Karpas-422 (cell line): ENCODE measurements at regions not wholly inside any gene's neighbourhood (a gene's known extent, or its start where the extent isn't known, plus 50 kb on each side); places are given as distances from the start of the nearest gene placed in this dataset.
"Not testable (repeated sequence)": the region's sequence is repeated elsewhere in the genome, so short reads cannot be mapped to it uniquely, and the experiment has no call there.

Experiments used
- DNase-seq: peaks from one replicate; pipeline ENCODE4 v3.0.0-alpha.2; 2015
- H2AFZ ChIP-seq: fragments of 200-600 bp; sonication (generic); 2 replicates; pipeline ENCODE4 v1.6.1; 2014; ENCODE audit warnings: antibody characterized with exemption, low read length, mixed read lengths
- H3K27ac ChIP-seq: fragments of 200-600 bp; sonication (generic); 2 replicates; pipeline ENCODE4 v1.5.1; 2014; ENCODE audit warnings: mild to moderate bottlenecking, low read length, moderate library complexity
- H3K27me3 ChIP-seq: fragments of 200-600 bp; sonication (generic); 2 replicates; pipeline ENCODE4 v1.6.1; 2014; ENCODE audit warnings: low read length, mixed read lengths
- H3K36me3 ChIP-seq: fragments of 200-600 bp; sonication (generic); 2 replicates; pipeline ENCODE4 v1.6.1; 2014; ENCODE audit warnings: low read length, mixed read lengths; ENCODE audit not compliant: insufficient read depth
- H3K4me1 ChIP-seq: fragments of 200-600 bp; sonication (generic); 2 replicates; pipeline ENCODE4 v1.6.1; 2014; ENCODE audit warnings: mild to moderate bottlenecking, low read length, mixed read lengths
- H3K4me2 ChIP-seq: fragments of 200-600 bp; sonication (generic); 2 replicates; pipeline ENCODE4 v1.6.1; 2014; ENCODE audit warnings: low read length, low read depth, mild to moderate bottlenecking; ENCODE audit not compliant: poor library complexity, severe bottlenecking
- H3K4me3 ChIP-seq: fragments of 200-600 bp; sonication (generic); 2 replicates; pipeline ENCODE4 v1.5.1; 2014; ENCODE audit warnings: mild to moderate bottlenecking, antibody characterized with exemption, low read length, mixed read lengths
- H3K79me2 ChIP-seq: fragments of 200-600 bp; sonication (generic); 2 replicates; pipeline ENCODE4 v1.6.1; 2014; ENCODE audit warnings: mild to moderate bottlenecking, low read length, mixed read lengths
- H3K9ac ChIP-seq: fragments of 200-600 bp; sonication (generic); 2 replicates; pipeline ENCODE4 v1.6.0; 2014; ENCODE audit warnings: low read length
- H3K9me2 ChIP-seq: fragments of 200-600 bp; sonication (generic), shearing (Covaris generic); replicated peaks from 2 replicates; pipeline ENCODE4 v1.6.0; 2014; ENCODE audit warnings: mild to moderate bottlenecking, low read length, moderate library complexity; ENCODE audit not compliant: insufficient read depth
- H3K9me3 ChIP-seq: fragments of 300-700, 200-600 bp; sonication (generic); 2 replicates; pipeline ENCODE4 v1.6.1; 2014; ENCODE audit warnings: low read length, mixed read lengths
- H4K20me1 ChIP-seq: fragments of 200-600 bp; sonication (generic); 2 replicates; pipeline ENCODE4 v1.6.1; 2014; ENCODE audit warnings: mild to moderate bottlenecking, antibody characterized with exemption, low read length, low read depth; ENCODE audit not compliant: insufficient read depth

DNA sequence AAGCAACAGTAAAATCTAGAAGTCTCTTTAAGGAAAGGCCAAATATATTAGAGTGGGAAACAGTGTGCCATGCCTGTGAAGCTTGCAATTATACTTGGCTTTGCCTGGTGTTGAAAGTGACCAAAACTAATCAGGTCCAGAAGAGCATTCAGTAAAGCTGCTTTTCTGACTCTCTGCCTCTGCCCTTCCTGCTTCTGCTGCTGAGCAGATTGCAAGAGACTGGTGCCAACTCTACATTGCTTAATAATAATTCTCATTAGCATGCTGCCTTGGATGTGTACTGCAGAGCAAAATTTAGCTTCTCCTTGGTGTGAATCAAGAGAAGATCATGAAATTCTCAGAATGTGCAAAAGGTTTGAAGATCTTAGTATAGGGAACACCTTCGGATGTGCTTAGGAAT lies 120.4 kb upstream of the RFX3 start:
- no peaks in the 10 kb centered on the region for H3K9me2 ChIP-seq
- H3K27me3 ChIP-seq, result no peaks in the 10 kb centered on the region
- DNase-seq, result no peak

GRCh38 chr9:3642075-3642474 lies 116.3 kb upstream of the RFX3 start:
- not testable (repeated sequence) for H3K9me3 ChIP-seq, H3K4me1 ChIP-seq, DNase-seq, H3K9ac ChIP-seq, H3K4me2 ChIP-seq, H3K27ac ChIP-seq, H3K36me3 ChIP-seq, H3K4me3 ChIP-seq, H3K9me2 ChIP-seq, H2AFZ ChIP-seq, H3K27me3 ChIP-seq, H4K20me1 ChIP-seq, H3K79me2 ChIP-seq

More for the DNA sequence above, 120.4 kb upstream of the RFX3 start:
- H3K4me2 ChIP-seq, result no peak overlapping the region
- H3K9me3 ChIP-seq, result no peaks in the 10 kb centered on the region
- H3K9ac ChIP-seq, result no peak overlapping the region
- H3K27ac ChIP-seq, result no peak overlapping the region
- H3K79me2 ChIP-seq, result no peaks in the 10 kb centered on the region
- no peaks in the 10 kb centered on the region for H3K36me3 ChIP-seq
- no peak overlapping the region for H2AFZ ChIP-seq
- H3K4me1 ChIP-seq, result no peaks in the 10 kb centered on the region
- no peaks in the 10 kb centered on the region for H4K20me1 ChIP-seq
- H3K4me3 ChIP-seq, result no peak overlapping the region

GRCh38 chr9:3629495-3629894 lies 103.7 kb upstream of the RFX3 start:
- no peak for DNase-seq
- no peak overlapping the region for H3K9ac ChIP-seq
- no peaks in the 10 kb centered on the region for H3K79me2 ChIP-seq
- H3K4me2 ChIP-seq, result no peak overlapping the region
- no peak overlapping the region for H3K4me3 ChIP-seq
- H4K20me1 ChIP-seq, result no peaks in the 10 kb centered on the region
- H3K4me1 ChIP-seq, result no peaks in the 10 kb centered on the region
- H3K36me3 ChIP-seq, result no peaks in the 10 kb centered on the region
- H3K9me3 ChIP-seq, result no peaks in the 10 kb centered on the region
- no peaks in the 10 kb centered on the region for H3K9me2 ChIP-seq
- H3K27ac ChIP-seq, result no peak overlapping the region
- H2AFZ ChIP-seq, result no peak overlapping the region
- no peaks in the 10 kb centered on the region for H3K27me3 ChIP-seq

GRCh38 chr9:3628239-3628638 lies 102.4 kb upstream of the RFX3 start:
- no peak for DNase-seq
- Histone ChIP-seq H3K27me3 (no peaks in the 10 kb centered on the region), H3K4me2 (no peak overlapping the region), H3K36me3 (no peaks in the 10 kb centered on the region), H2AFZ (no peak overlapping the region), H4K20me1 (no peaks in the 10 kb centered on the region), H3K9me2 (no peaks in the 10 kb centered on the region), H3K4me1 (no peaks in the 10 kb centered on the region), H3K4me3 (no peak overlapping the region), H3K27ac (no peak overlapping the region), H3K9ac (no peak overlapping the region), H3K79me2 (no peaks in the 10 kb centered on the region), H3K9me3 (no peaks in the 10 kb centered on the region)

DNA sequence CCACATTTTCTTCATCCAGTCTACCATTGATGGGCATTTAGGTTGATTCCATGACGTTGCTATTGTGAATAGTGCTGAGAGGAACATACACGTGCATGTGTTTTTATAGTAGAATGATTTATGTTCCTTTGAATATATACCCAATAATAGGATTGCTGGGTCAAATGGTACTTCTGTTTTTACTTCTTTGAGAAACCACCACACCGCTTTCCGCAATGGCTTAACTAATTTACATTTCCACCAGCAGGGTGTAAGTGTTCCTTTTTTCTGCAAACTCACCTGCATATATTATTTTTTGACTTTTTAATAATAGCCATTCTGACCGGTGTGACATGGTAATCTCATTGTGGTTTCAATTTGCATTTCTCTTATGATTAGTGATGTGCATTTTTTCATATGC lies 82.2 kb upstream of the RFX3 start:
- H3K4me3 ChIP-seq, result peak overlapping the region; percentile 25; the same call in 1 of the 2 replicates
- H3K36me3 ChIP-seq, result no peaks in the 10 kb centered on the region; the same call in 1 of the 2 replicates
- peak overlapping the region; percentile 75 for H3K27ac ChIP-seq
- no peaks in the 10 kb centered on the region for H3K27me3 ChIP-seq
- H3K9ac ChIP-seq, result no peak overlapping the region
- no peaks in the 10 kb centered on the region for H4K20me1 ChIP-seq
- H3K4me2 ChIP-seq, result peak overlapping the region; percentile 65
- H3K4me1 ChIP-seq, result peaks cover 28% of the 10 kb centered on the region
- DNase-seq, result peak; percentile 95
- H2AFZ ChIP-seq, result no peak overlapping the region
- H3K9me3 ChIP-seq, result peaks cover 3% of the 10 kb centered on the region
- H3K79me2 ChIP-seq, result no peaks in the 10 kb centered on the region
- no peaks in the 10 kb centered on the region for H3K9me2 ChIP-seq

GRCh38 chr9:3600672-3601071 lies 74.9 kb upstream of the RFX3 start:
- no peaks in the 10 kb centered on the region for H3K27me3 ChIP-seq
- H4K20me1 ChIP-seq, result no peaks in the 10 kb centered on the region
- H3K79me2 ChIP-seq, result no peaks in the 10 kb centered on the region
- no peak overlapping the region for H3K4me2 ChIP-seq
- H3K4me1 ChIP-seq, result no peaks in the 10 kb centered on the region
- H3K36me3 ChIP-seq, result no peaks in the 10 kb centered on the region
- no peak for DNase-seq
- no peaks in the 10 kb centered on the region for H3K9me2 ChIP-seq
- no peak overlapping the region for H2AFZ ChIP-seq
- H3K9ac ChIP-seq, result no peak overlapping the region
- no peak overlapping the region for H3K4me3 ChIP-seq
- no peak overlapping the region for H3K27ac ChIP-seq
- H3K9me3 ChIP-seq, result no peaks in the 10 kb centered on the region

GRCh38 chr9:3597792-3598191 lies 72.0 kb upstream of the RFX3 start:
- no peak overlapping the region for H2AFZ ChIP-seq
- no peaks in the 10 kb centered on the region for H3K9me3 ChIP-seq
- H3K4me1 ChIP-seq, result no peaks in the 10 kb centered on the region
- H3K36me3 ChIP-seq, result no peaks in the 10 kb centered on the region
- H3K4me3 ChIP-seq, result no peak overlapping the region
- no peaks in the 10 kb centered on the region for H4K20me1 ChIP-seq
- no peak overlapping the region for H3K4me2 ChIP-seq
- no peaks in the 10 kb centered on the region for H3K79me2 ChIP-seq
- peak; percentile 4 for DNase-seq
- no peak overlapping the region for H3K9ac ChIP-seq
- H3K9me2 ChIP-seq, result no peaks in the 10 kb centered on the region
- H3K27ac ChIP-seq, result no peak overlapping the region
- H3K27me3 ChIP-seq, result no peaks in the 10 kb centered on the region

DNA sequence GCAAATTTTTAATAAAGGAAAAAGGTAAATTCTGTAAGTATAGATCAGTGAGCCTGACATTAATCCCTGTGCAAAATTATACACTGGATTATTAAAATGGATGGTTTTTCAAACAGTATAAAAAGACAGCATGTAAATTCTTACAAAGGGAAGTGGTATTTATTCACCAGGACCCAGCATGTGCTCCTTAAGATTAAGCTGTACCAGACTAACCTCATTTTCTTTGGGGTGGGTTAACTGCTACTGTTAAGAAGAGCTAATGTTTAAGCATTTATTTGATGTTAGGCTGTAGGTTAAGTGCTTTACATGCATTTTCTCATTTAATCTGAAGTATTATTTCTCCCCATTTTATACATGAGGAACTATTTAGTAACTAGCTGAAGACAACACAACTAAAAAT lies 60.3 kb upstream of the RFX3 start:
- no peak for DNase-seq
- Histone ChIP-seq H3K9me2 (no peaks in the 10 kb centered on the region), H4K20me1 (no peaks in the 10 kb centered on the region), H3K4me3 (no peak overlapping the region), H3K27ac (no peak overlapping the region), H3K27me3 (no peaks in the 10 kb centered on the region), H3K36me3 (no peaks in the 10 kb centered on the region; the same call in 1 of the 2 replicates), H3K79me2 (no peaks in the 10 kb centered on the region), H2AFZ (no peak overlapping the region), H3K9ac (no peak overlapping the region), H3K9me3 (peaks cover 4% of the 10 kb centered on the region; the same call in 1 of the 2 replicates), H3K4me2 (no peak overlapping the region), H3K4me1 (peaks cover 9% of the 10 kb centered on the region)

- H3K9me3 ChIP-seq, result peaks cover 4% of the 10 kb centered on the region; the same call in 1 of the 2 replicates
- H3K79me2 ChIP-seq, result no peaks in the 10 kb centered on the region
- H3K9me2 ChIP-seq, result no peaks in the 10 kb centered on the region
- H4K20me1 ChIP-seq, result no peaks in the 10 kb centered on the region
- no peak for DNase-seq
- no peak overlapping the region for H3K27ac ChIP-seq
- no peaks in the 10 kb centered on the region; the same call in 1 of the 2 replicates for H3K36me3 ChIP-seq
- no peak overlapping the region for H2AFZ ChIP-seq
- H3K4me3 ChIP-seq, result no peak overlapping the region
- H3K4me1 ChIP-seq, result peaks cover 9% of the 10 kb centered on the region
- H3K9ac ChIP-seq, result no peak overlapping the region
- H3K27me3 ChIP-seq, result no peaks in the 10 kb centered on the region
- no peak overlapping the region for H3K4me2 ChIP-seq
Observed at GRCh38 chr9:3585606-3586005, 59.8 kb upstream of the RFX3 start.
